Stomach (tissue), 8 donors: ENCODE measurements at regions not wholly inside any gene's neighbourhood (a gene's known extent, or its start where the extent isn't known, plus 50 kb on each side); places are given as distances from the start of the nearest gene placed in this dataset.
A peak's percentile ranks its signal among the peaks of the same experiment; 100 is the strongest.

Experiments
- DNase-seq, 2 donors: peaks; one replicate each; pipeline versions ENCODE4 v3.0.0 to v3.0.0-alpha.2; 2013 to 2019
- H3K27ac ChIP-seq, 5 donors: fragments of 200-600 bp in 4 of 5; sonication (generic) in 4 of 5; one replicate each; pipeline ENCODE4 v1.5.1; 2013 to 2019; ENCODE audit warnings: mild to moderate bottlenecking in 1 of 5, moderate library complexity in 1 of 5
- H3K27me3 ChIP-seq, 3 donors: fragments of 200-600 bp; sonication (generic); one replicate each; pipeline ENCODE4 v1.5.1; 2017 to 2019; ENCODE audit warnings: mixed run types in 1 of 3
- H3K36me3 ChIP-seq, 4 donors: fragments of 200-600 bp; sonication (generic); 1 replicate in 3 of 4; 2 replicates in 1 of 4; pipeline ENCODE4 v1.5.1; 2016 to 2019
- H3K4me1 ChIP-seq, 4 donors: fragments of 200-600 bp; sonication (generic); one replicate each; pipeline ENCODE4 v1.5.1; 2016 to 2019
- H3K4me3 ChIP-seq, 4 donors: fragments of 200-600 bp; sonication (generic) in 3 of 4; one replicate each; pipeline ENCODE4 v1.5.1; 2016 to 2019; ENCODE audit warnings: mild to moderate bottlenecking in 1 of 4
- H3K9me3 ChIP-seq, 4 donors: fragments of 200-600 bp; sonication (generic); one replicate each; pipeline ENCODE4 v1.5.1; 2016 to 2019
- EP300 ChIP-seq: sonication (generic); formaldehyde crosslinking; IDR thresholded peaks from one replicate; pipeline ENCODE4 v1.6.1; 2017; ENCODE audit warnings: antibody characterized with exemption
- POLR2A ChIP-seq, 4 donors: fragments of 450-650 bp; IDR thresholded peaks; one replicate each; pipeline ENCODE4 v1.6.1; 2016; ENCODE audit warnings: antibody characterized with exemption in 4 of 4, control low read depth in 2 of 4, mild to moderate bottlenecking in 1 of 4, moderate library complexity in 1 of 4
- POLR2AphosphoS5 ChIP-seq, 3 donors: sonication (generic); formaldehyde crosslinking; IDR thresholded peaks; one replicate each; pipeline ENCODE4 v1.6.1; 2016; ENCODE audit warnings: antibody characterized with exemption in 3 of 3
- WGBS, 5 donors: extraction: QIAGEN DNeasy Blood & Tissue Kit in 3 of 5; methylation state at CpG; one replicate each; pipeline versions ENCODE4 v1.1.5 to v1.1.7; 2013 to 2018; 5-methylcytosine and 5-hydroxymethylcytosine counted together
- intact Hi-C: fragments of 100-400 bp; cut with DNase I; formaldehyde crosslinking; loops from one replicate; pipeline ENCODE4 v1.15.1; 2023; ENCODE audit warnings: low total_unique reads
- TF ChIP-seq, protein P1 (sequence below), 7 experiments: fragments of 450-650 bp in 4 of 7; fragments of 200-600 bp in 3 of 7; sonication (generic) in 3 of 7; IDR thresholded peaks; one replicate each; pipeline ENCODE4 v1.5.1; 2016 to 2019; ENCODE audit warnings: antibody characterized with exemption in 7 of 7, control low read depth in 2 of 7, mild to moderate bottlenecking in 1 of 7
- donor health status: healthy with polysubstance abuse.
- donor health status: Bipolar disorder and iron deficiency.
- donor health status: healthy.

- TF ChIP-seq, protein P1, sequence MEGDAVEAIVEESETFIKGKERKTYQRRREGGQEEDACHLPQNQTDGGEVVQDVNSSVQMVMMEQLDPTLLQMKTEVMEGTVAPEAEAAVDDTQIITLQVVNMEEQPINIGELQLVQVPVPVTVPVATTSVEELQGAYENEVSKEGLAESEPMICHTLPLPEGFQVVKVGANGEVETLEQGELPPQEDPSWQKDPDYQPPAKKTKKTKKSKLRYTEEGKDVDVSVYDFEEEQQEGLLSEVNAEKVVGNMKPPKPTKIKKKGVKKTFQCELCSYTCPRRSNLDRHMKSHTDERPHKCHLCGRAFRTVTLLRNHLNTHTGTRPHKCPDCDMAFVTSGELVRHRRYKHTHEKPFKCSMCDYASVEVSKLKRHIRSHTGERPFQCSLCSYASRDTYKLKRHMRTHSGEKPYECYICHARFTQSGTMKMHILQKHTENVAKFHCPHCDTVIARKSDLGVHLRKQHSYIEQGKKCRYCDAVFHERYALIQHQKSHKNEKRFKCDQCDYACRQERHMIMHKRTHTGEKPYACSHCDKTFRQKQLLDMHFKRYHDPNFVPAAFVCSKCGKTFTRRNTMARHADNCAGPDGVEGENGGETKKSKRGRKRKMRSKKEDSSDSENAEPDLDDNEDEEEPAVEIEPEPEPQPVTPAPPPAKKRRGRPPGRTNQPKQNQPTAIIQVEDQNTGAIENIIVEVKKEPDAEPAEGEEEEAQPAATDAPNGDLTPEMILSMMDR (IDR thresholded peaks at IDR 0.05) = peak in 4 of 7 experiments; percentile 11 to 45 (median 38)
- TF ChIP-seq POLR2AphosphoS5 (IDR thresholded peaks at IDR 0.05) = no peak
- H3K36me3 ChIP-seq = no peaks in the 10 kb centered on the region
Observed at GRCh38 chr7:125670926-125671572, 741.4 kb upstream of the POT1 start.

DNA sequence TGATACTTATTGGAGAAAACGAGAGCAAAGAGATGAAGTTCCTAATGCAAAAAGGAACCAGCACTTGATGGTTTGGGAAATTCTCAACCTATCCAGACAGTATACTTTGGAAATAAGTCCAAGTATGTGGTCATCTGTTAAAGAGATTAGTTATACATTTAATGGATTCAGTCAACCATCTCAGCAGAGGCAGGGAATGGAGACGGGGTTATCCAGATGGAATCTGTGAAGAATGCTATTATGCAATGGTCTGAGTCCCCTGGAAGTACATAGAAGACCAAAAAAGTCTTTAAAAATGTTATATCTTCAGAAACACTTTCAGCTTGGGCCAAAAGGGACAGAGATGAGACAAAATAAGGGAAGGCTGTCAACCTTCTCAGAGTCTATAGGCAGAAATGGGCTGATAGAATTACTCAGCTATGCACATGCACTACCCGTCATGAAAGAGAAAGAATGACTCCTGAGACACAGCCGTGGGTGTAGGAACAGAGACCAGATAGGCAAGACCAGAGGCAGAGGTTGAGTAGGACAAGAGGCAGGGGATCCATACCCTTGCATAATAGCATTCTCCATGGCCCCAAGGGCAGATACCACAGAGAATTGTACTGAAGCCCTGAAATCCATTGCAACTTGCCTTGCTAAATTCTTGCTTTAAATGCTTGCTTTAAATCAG, 738.8 kb upstream of the POT1 start:
- no peak overlapping the region for H3K27ac ChIP-seq
- no peaks in the 10 kb centered on the region for H3K36me3 ChIP-seq
- H3K9me3 ChIP-seq = no peaks in the 10 kb centered on the region
- TF ChIP-seq POLR2A (IDR thresholded peaks at IDR 0.05) (no peak), EP300 (no peak), POLR2AphosphoS5 (IDR thresholded peaks at IDR 0.05) (no peak)
- TF ChIP-seq, protein P1 (IDR thresholded peaks at IDR 0.05) = no peak
- no peak for DNase-seq
- H3K27me3 ChIP-seq = no peaks in the 10 kb centered on the region
- H3K4me3 ChIP-seq = no peak overlapping the region
- intact Hi-C loops = no loop called here
- 72 to 87% (median 83%) methylated on average over 4 of the region's 4 CpGs for WGBS, 5 donors
- H3K4me1 ChIP-seq = no peaks in the 10 kb centered on the region

More at GRCh38 chr7:125670926-125671572, 741.4 kb upstream of the POT1 start:
- intact Hi-C loops = no loop called here
- 62 to 81% (median 71%) methylated on average over 1 of the region's 1 CpG for WGBS, 5 donors
- no peak overlapping the region for H3K27ac ChIP-seq
- H3K9me3 ChIP-seq = no peaks in the 10 kb centered on the region
- DNase-seq = peak in 1 of 2 donors; percentile 42
- H3K27me3 ChIP-seq = no peaks in the 10 kb centered on the region
- no peak overlapping the region for H3K4me3 ChIP-seq
- H3K4me1 ChIP-seq = no peaks in the 10 kb centered on the region

DNA sequence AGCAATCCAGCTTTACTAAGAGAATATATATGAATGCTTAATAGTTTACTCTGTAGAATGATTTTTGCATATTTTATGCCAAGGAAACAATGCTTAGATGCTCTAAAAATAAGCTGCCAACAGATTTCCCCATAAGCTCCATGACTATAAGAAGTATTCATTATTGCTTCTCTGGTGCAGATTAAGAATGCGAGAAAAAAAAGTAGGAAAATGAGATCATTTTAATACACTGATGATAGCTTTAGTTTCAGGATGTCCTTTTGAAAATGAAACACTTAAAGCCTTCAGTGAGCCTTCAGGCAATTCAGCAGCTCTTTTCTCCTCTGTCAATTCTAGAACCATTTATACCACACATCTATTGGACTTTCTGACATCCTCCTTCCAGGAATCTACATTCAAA, 735.0 kb upstream of the POT1 start:
- TF ChIP-seq POLR2AphosphoS5 (IDR thresholded peaks at IDR 0.05) (no peak), EP300 (no peak), POLR2A (IDR thresholded peaks at IDR 0.05) (no peak)
- TF ChIP-seq, protein P1 (IDR thresholded peaks at IDR 0.05) = no peak
- H3K4me1 ChIP-seq = no peaks in the 10 kb centered on the region
- H3K36me3 ChIP-seq = no peaks in the 10 kb centered on the region
- H3K4me3 ChIP-seq = no peak overlapping the region
- no peak overlapping the region for H3K27ac ChIP-seq
- no peak for DNase-seq
- H3K27me3 ChIP-seq = no peaks in the 10 kb centered on the region
- intact Hi-C loops = no loop called here
- H3K9me3 ChIP-seq = no peaks in the 10 kb centered on the region
- 90 to 98% (median 94%) methylated on average over 1 of the region's 1 CpG for WGBS, 5 donors

DNA sequence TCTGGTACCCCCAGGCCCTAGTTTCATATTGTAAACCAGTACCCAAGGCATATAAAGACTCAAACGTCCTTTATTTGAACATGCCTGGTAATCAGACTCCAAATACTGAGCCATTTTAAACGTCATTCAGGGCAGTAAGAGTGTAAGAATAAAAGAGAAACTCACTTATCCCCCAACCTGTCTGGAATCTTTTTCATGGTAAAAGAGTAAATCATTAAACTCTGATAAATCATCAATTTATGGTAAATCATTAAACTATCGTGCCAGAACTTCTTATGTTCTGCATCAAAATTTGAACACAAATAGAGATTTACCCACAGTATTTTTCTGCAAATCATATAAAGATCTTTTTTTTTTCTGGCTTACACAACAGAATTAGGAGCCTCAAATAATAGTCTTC, 734.3 kb upstream of the POT1 start:
- H3K36me3 ChIP-seq = no peaks in the 10 kb centered on the region
- WGBS, 5 donors = 22 to 39% (median 31%) methylated on average over 3 of the region's 3 CpGs
- H3K27me3 ChIP-seq = no peaks in the 10 kb centered on the region
- H3K27ac ChIP-seq = no peak overlapping the region
- H3K9me3 ChIP-seq = no peaks in the 10 kb centered on the region
- no peaks in the 10 kb centered on the region for H3K4me1 ChIP-seq
- no peak for DNase-seq
- no peak overlapping the region for H3K4me3 ChIP-seq
- intact Hi-C loops = no loop called here
- TF ChIP-seq EP300 = no peak
- no peak for TF ChIP-seq POLR2AphosphoS5 (IDR thresholded peaks at IDR 0.05)
- TF ChIP-seq POLR2A (IDR thresholded peaks at IDR 0.05) = no peak
- TF ChIP-seq, protein P1 (IDR thresholded peaks at IDR 0.05) = no peak
